ENCODE measurements at regions not wholly inside any gene's neighbourhood (a gene's known extent, or its start where the extent isn't known, plus 50 kb on each side); places are given as distances from the start of the nearest gene placed in this dataset.
"Not testable (repeated sequence)": the region's sequence is repeated elsewhere in the genome, so short reads cannot be mapped to it uniquely, and the experiment has no call there.

- Mint-ChIP-seq H3K36me3 (ENCODE audit: insufficient read depth) (no peaks in the 10 kb centered on the region), H3K9me3 (peaks cover 4% of the 10 kb centered on the region), H3K4me3 (no peak overlapping the region), H3K27me3 (ENCODE audit: low read depth) (peaks cover 7% of the 10 kb centered on the region), H3K4me1 (ENCODE audit: low read depth) (no peaks in the 10 kb centered on the region)
- ATAC-seq: no peak
- DNase-seq: no peak
Observed at GRCh38 chr2:216943109-216943508, 83.2 kb upstream of the TNP1 start.

GRCh38 chr2:216942465-216942864 is 82.6 kb upstream of the TNP1 start:
- H3K36me3 Mint-ChIP-seq (ENCODE audit: insufficient read depth): no peaks in the 10 kb centered on the region
- peaks cover 4% of the 10 kb centered on the region for H3K9me3 Mint-ChIP-seq
- no peak overlapping the region for H3K4me3 Mint-ChIP-seq
- H3K27me3 Mint-ChIP-seq (ENCODE audit: low read depth): peaks cover 7% of the 10 kb centered on the region
- H3K4me1 Mint-ChIP-seq (ENCODE audit: low read depth): no peaks in the 10 kb centered on the region
- ATAC-seq (no peak), DNase-seq (no peak)

GRCh38 chr2:216942016-216942415 is 82.2 kb upstream of the TNP1 start:
- DNase-seq (no peak), ATAC-seq (no peak)
- no peak overlapping the region for H3K4me3 Mint-ChIP-seq
- H3K27me3 Mint-ChIP-seq (ENCODE audit: low read depth): peaks cover 4% of the 10 kb centered on the region
- H3K4me1 Mint-ChIP-seq (ENCODE audit: low read depth): no peaks in the 10 kb centered on the region
- H3K9me3 Mint-ChIP-seq: peaks cover 4% of the 10 kb centered on the region
- no peaks in the 10 kb centered on the region for H3K36me3 Mint-ChIP-seq (ENCODE audit: insufficient read depth)

GRCh38 chr2:216936954-216937357 is 77.1 kb upstream of the TNP1 start:
- DNase-seq (no peak), ATAC-seq (no peak)
- H3K9me3 Mint-ChIP-seq: peaks cover 4% of the 10 kb centered on the region
- peaks cover 2% of the 10 kb centered on the region for H3K27me3 Mint-ChIP-seq (ENCODE audit: low read depth)
- H3K4me3 Mint-ChIP-seq: no peak overlapping the region
- no peaks in the 10 kb centered on the region for H3K36me3 Mint-ChIP-seq (ENCODE audit: insufficient read depth)
- no peaks in the 10 kb centered on the region for H3K4me1 Mint-ChIP-seq (ENCODE audit: low read depth)

- no peaks in the 10 kb centered on the region for H3K4me1 Mint-ChIP-seq (ENCODE audit: low read depth)
- no peak overlapping the region for H3K4me3 Mint-ChIP-seq
- H3K36me3 Mint-ChIP-seq (ENCODE audit: insufficient read depth): no peaks in the 10 kb centered on the region
- DNase-seq: no peak
- ATAC-seq: no peak
- no peaks in the 10 kb centered on the region for H3K9me3 Mint-ChIP-seq
- H3K27me3 Mint-ChIP-seq (ENCODE audit: low read depth): no peaks in the 10 kb centered on the region
Observed at GRCh38 chr2:216934623-216935022, 74.8 kb upstream of the TNP1 start.

- Mint-ChIP-seq H3K9me3 (no peaks in the 10 kb centered on the region), H3K27me3 (ENCODE audit: low read depth) (no peaks in the 10 kb centered on the region), H3K36me3 (ENCODE audit: insufficient read depth) (no peaks in the 10 kb centered on the region), H3K4me1 (ENCODE audit: low read depth) (no peaks in the 10 kb centered on the region), H3K4me3 (no peak overlapping the region)
- DNase-seq: no peak
- no peak for ATAC-seq
Observed at GRCh38 chr2:216934151-216934550, 74.3 kb upstream of the TNP1 start.

- DNase-seq: no peak
- no peaks in the 10 kb centered on the region for H3K9me3 Mint-ChIP-seq
- ATAC-seq: no peak
- no peaks in the 10 kb centered on the region for H3K4me1 Mint-ChIP-seq (ENCODE audit: low read depth)
- H3K36me3 Mint-ChIP-seq (ENCODE audit: insufficient read depth): no peaks in the 10 kb centered on the region
- H3K4me3 Mint-ChIP-seq: no peak overlapping the region
- H3K27me3 Mint-ChIP-seq (ENCODE audit: low read depth): no peaks in the 10 kb centered on the region
Observed at GRCh38 chr2:216932863-216933548, 73.1 kb upstream of the TNP1 start.

GRCh38 chr2:216932113-216932862 is 72.4 kb upstream of the TNP1 start:
- Mint-ChIP-seq H3K9me3 (no peaks in the 10 kb centered on the region), H3K4me1 (ENCODE audit: low read depth) (no peaks in the 10 kb centered on the region), H3K4me3 (no peak overlapping the region), H3K36me3 (ENCODE audit: insufficient read depth) (no peaks in the 10 kb centered on the region), H3K27me3 (ENCODE audit: low read depth) (no peaks in the 10 kb centered on the region)
- no peak for DNase-seq
- ATAC-seq: no peak

GRCh38 chr2:216930716-216931115 is 70.9 kb upstream of the TNP1 start:
- H3K27me3 Mint-ChIP-seq (ENCODE audit: low read depth): no peaks in the 10 kb centered on the region
- ATAC-seq: no peak

GRCh38 chr2:216929338-216929737 is 69.5 kb upstream of the TNP1 start:
- H3K4me3 Mint-ChIP-seq; H3K4me1 Mint-ChIP-seq (ENCODE audit: low read depth): not testable (repeated sequence)

More at GRCh38 chr2:216930716-216931115, 70.9 kb upstream of the TNP1 start:
- Mint-ChIP-seq H3K4me3 (no peak overlapping the region), H3K9me3 (no peaks in the 10 kb centered on the region), H3K36me3 (ENCODE audit: insufficient read depth) (no peaks in the 10 kb centered on the region), H3K4me1 (ENCODE audit: low read depth) (no peaks in the 10 kb centered on the region)
- DNase-seq: no peak

GRCh38 chr2:216927163-216927562 is 67.3 kb upstream of the TNP1 start:
- H3K4me1 Mint-ChIP-seq (ENCODE audit: low read depth): no peaks in the 10 kb centered on the region
- no peaks in the 10 kb centered on the region for H3K27me3 Mint-ChIP-seq (ENCODE audit: low read depth)
- no peaks in the 10 kb centered on the region for H3K9me3 Mint-ChIP-seq
- H3K4me3 Mint-ChIP-seq: no peak overlapping the region
- no peak for DNase-seq
- no peak for ATAC-seq
- H3K36me3 Mint-ChIP-seq (ENCODE audit: insufficient read depth): no peaks in the 10 kb centered on the region

More at GRCh38 chr2:216929338-216929737, 69.5 kb upstream of the TNP1 start:
- not testable (repeated sequence) for DNase-seq; H3K9me3 Mint-ChIP-seq; H3K36me3 Mint-ChIP-seq (ENCODE audit: insufficient read depth); H3K27me3 Mint-ChIP-seq (ENCODE audit: low read depth); ATAC-seq

GRCh38 chr2:216925636-216926366 is 65.9 kb upstream of the TNP1 start:
- no peaks in the 10 kb centered on the region for H3K9me3 Mint-ChIP-seq
- H3K4me1 Mint-ChIP-seq (ENCODE audit: low read depth): no peaks in the 10 kb centered on the region
- no peak overlapping the region for H3K4me3 Mint-ChIP-seq
- DNase-seq (no peak), ATAC-seq (no peak)
- no peaks in the 10 kb centered on the region for H3K36me3 Mint-ChIP-seq (ENCODE audit: insufficient read depth)
- no peaks in the 10 kb centered on the region for H3K27me3 Mint-ChIP-seq (ENCODE audit: low read depth)

- Mint-ChIP-seq H3K4me1 (ENCODE audit: low read depth) (no peaks in the 10 kb centered on the region), H3K4me3 (no peak overlapping the region), H3K27me3 (ENCODE audit: low read depth) (no peaks in the 10 kb centered on the region), H3K9me3 (no peaks in the 10 kb centered on the region), H3K36me3 (ENCODE audit: insufficient read depth) (no peaks in the 10 kb centered on the region)
- no peak for DNase-seq
- no peak for ATAC-seq
Observed at GRCh38 chr2:216925006-216925405, 65.1 kb upstream of the TNP1 start.

- Mint-ChIP-seq H3K27me3 (ENCODE audit: low read depth) (no peaks in the 10 kb centered on the region), H3K4me3 (no peak overlapping the region), H3K4me1 (ENCODE audit: low read depth) (no peaks in the 10 kb centered on the region), H3K9me3 (no peaks in the 10 kb centered on the region), H3K36me3 (ENCODE audit: insufficient read depth) (no peaks in the 10 kb centered on the region)
- DNase-seq (no peak), ATAC-seq (no peak)
Observed at GRCh38 chr2:216923706-216924105, 63.8 kb upstream of the TNP1 start.

Data from activated T-cell treated with anti-CD3 and anti-CD28 coated beads, Interleukin-2, amount 50 U/mL, for 4 hours (primary cell).